SKM-1 (cell line): ENCODE measurements at regions not wholly inside any gene's neighbourhood (a gene's known extent, or its start where the extent isn't known, plus 50 kb on each side); places are given as distances from the start of the nearest gene placed in this dataset.
"Not testable (repeated sequence)": the region's sequence is repeated elsewhere in the genome, so short reads cannot be mapped to it uniquely, and the experiment has no call there.

Experiments
- DNase-seq: peaks from one replicate; lab custom pipeline; 2025; ENCODE audit not compliant: unreplicated experiment; lab: John Stamatoyannopoulos, UW

DNA sequence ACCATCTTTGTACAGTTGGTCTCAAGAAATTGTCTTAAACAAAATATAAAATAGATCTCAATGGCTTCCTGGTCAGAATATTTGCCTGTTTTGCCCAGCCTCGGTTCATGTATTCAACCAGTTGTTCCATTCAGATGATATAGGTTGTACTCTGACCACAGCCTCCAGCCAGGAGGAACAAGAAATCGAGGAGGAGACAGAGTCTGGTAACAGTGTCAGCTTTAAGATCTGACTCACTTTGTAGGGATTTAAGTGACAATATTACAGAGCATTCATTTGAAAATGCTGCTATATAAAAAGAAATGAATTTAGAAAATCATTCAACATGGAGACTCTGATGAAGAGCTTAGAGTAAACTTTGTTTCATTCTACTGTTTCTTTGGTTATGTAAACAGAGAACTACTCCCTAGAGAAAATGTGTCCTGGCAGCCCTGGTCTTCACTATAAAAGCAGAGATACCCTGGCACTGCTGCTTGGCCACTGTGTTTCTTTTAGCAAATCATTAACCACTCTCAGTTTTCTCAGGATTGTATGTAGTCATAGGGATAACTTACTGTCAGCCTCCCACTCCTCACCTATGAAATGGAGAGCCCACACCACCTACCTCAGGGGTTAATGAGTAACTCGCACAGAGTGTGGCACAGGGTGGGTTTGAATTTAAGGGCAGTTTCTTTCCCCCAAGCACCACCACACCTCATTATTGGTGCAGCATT, 53.5 kb downstream of the PAGE2 start:
- DNase-seq: no peak

DNA sequence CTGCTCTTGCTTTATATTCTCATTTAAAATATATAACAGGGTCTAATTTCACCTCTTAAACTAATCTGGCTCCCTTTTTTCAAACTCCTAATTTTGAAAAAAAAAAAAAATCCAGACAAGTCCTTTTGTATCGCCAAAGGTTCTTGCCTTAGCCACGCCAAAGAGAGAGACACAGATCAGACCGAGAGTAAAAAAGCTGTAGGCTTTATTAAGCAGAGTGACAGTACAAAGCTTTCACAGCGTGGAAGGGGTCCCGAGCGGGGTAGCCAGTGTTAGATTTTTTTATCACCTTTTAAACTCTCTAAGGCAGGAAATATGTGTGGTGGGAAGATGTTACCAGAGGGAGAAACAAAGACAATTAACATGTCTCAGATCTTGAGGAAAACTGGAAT, 54.1 kb downstream of the PAGE2 start:
- DNase-seq: no peak

DNA sequence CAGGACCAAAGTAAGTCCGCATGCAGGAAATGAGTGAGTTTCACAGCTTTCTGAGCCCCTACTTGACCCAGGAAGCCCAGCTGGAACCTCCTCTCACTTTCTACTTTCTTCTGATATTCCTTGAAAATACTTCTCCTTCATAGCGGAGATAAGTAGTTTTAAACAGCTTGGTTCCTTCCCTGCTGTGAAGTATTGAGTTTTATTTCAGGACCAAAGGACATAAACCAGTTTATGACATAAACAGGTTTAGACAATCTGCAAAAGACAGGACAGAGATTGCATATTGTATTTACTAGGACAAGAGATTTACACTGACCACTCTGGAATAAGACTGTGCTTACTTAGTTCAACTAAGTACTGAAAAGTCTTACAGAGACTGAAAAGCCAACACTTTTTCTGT, 54.8 kb downstream of the PAGE2 start:
- DNase-seq: no peak

DNA sequence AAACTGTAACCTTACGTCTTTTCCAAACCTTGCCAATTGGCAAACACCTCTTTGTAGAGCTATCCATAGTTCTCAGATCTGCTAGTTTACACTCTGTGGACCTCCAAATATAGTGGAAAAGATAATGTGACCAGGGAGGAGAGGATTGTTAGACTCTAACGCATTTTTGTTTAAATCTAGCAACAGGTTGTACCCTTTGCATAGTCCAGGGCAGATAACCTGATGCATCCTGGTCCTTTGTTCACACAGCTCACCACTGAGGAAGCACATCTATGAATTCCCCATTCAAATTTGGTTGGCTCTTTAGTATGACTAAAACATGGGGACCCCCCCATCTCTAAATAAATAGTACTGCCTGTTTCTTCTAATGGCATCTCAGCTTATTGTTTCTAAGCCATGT, 55.9 kb downstream of the PAGE2 start:
- DNase-seq: no peak

DNA sequence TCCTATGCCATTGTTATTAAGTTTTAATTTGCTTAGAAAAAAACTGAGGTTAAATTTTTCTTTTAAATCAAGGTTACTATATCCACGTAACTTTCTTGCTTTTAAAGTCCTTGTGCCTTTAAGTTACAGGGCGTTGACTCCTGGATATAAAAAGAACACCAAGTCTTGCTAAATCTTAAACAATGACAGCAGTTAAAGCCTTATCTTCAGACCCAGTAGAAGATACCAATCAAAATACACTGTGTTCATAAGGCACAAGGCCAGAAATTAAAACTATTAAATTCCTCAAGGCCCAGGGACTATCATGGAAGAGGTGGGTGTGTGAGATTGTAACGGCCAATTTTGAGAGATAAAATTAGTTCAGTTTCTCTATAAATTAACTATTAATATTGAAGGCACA, 60.4 kb downstream of the PAGE2 start:
- no peak for DNase-seq

DNA sequence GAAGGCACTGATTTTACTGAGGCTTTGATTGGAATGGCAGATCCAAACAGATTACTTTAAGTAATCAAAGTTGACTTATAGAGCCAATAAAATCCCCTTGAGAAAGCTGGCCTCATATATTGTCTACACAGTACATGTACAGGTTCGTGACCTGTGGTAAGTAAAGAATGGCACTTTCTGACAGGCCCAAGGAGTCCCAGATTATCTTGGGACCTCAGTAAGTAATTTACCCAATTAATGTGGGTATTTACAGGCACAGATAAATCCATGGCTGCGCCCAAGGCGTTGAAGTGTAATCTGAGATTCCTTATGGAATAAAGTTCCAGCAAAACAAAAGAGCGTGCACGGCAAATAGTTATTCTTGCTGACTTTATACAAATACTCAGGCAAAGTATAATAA, 62.4 kb downstream of the PAGE2 start:
- DNase-seq: no peak

DNA sequence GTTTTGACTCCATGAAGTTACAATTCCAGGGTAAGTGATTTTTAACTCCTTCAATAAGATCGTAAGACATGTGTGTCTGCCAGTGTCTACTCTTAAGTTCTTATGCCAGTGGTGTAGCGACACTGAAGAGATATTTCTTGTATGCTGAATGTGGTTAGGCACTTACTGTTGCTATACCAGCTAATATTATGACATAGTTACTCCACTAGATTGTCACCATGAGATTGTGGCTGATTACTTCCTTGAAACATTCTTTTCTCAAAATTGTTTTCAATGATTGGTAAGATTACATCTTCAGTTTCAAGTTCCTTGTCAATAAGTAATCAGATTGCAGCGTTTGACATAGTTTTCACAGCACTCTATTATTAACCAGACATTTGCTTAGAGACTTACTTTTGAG, 60.6 kb upstream of the PAGE5 start:
- DNase-seq: no peak

DNA sequence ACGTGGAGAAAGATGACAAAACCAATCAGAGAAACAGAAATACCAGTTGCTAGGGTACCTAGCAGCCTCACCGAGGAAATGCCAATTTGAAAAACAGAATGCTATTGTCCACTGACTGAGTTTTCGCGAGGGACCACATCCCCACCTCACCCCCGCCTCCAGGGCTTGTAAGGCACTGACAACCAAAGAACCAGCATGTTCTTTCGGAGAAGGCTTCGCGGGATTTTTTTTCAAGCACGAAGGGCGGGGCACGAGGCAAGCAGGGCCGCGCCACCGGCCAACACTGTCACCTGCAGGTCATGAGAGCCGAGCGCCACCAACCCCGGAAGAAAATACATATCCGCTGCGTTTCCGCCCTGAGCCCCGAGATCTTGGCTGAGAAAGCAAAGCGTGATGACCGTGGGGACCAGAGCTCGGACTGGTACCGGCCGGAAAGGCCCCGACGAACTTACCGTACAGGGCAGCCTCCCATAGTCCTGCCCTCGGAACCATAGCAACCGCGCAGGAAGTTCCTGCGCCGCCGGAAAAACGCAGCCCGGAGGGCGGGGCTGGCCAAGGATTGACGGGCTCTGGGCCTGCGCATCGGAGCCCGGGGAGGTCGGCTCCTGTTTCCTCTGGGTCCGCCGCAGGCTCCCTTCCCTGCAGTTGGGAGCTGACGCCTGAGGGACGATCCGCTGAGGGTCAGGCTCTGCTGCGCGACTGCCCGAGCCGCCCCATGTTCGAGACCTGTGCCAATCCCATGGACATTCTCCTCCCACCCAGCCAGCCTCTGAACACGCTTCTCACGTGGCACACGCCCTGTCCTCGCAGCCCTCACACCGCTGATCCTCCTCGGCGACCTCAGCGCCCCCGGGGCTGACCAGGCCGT, 59.2 kb upstream of the PAGE5 start:
- peak; percentile 46 for DNase-seq

DNA sequence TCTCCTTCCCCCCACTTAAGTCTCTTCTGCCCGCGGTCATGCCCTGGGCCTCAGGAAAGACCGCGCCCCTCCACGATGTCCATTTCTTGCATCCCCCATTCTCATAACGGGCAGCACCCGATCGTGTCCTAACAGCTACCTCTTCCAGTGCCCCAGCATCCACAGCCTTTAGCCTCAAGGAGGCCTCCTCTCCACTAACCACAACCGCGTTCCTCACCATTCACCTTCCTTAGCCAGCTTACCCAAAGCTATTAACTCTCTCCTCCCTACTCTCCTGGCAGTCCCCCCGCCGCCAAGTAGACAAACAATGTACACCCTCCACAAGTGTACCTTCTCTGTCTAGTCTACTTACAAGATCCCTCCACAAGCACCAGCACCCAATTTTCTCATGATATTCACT, 58.6 kb upstream of the PAGE5 start:
- DNase-seq: no peak

DNA sequence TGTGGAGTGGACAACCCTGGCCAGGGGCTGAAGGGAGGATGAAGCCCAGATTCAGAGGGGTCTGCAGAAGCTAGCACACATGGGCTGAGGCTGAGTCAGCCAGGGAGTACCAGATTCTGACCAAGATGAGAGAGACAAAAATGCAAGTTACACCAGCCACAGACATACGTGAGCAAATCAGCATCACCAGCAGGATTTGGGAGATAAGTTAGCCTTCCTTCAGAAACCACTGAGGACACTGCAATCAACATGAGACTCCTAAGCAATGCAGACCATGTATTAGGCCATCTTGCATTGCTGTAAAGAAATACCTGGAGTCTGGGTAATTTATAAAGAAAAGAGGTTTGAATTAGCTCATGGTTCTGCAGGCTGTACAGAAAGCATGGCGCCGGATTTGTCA, 57.0 kb upstream of the PAGE5 start:
- DNase-seq: no peak

DNA sequence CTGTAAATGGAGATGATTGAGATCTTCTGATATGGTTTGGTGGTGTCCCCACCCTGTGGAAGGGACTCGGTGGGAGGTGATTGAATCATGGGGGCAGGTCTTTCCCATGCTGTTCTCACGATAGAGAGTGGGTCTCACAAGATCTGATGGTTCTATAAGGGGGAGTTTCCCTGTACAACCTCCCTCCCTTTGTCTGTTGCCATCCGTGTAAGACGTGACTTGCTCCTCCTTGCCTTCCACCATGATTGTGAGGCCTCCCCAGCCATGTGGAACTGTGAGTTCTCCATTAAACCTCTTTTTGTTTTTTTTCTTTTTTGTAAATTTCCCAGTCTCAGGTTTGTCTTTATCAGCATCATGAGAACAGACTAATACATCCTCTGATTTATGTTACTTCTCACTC, 55.1 kb upstream of the PAGE5 start:
- DNase-seq: not testable (repeated sequence)

DNA sequence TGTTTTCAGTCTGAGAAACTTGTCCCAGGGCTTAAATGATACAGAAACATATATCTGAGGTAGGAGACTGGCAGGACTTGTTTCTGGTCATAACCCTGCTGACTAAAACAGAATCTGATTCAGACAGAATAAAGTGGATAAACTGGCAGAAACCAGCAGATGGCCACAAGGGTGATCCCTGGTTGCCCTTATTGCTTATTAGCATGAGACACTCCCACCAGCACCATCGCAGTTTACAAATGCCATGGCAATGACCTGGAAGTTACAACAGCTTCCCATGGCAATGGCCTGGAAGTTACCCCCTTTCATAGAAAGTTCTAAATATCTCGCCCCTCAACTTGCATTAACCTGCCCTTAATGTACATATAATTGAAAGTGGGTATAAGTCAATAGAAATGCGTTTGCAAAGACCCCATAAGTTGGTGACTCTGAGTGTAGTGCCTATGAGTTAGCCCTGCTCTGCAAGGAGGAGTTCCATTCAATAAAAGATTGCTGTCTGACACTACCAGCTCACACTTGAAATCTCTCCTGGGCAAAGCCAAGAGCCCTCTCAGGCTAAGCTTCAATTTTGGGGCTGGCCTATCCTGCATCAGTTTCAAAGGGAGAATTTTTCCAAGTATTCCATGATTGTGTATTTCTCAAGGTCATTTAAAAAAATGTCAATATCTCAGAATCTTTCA, 52.9 kb upstream of the PAGE5 start:
- no peak for DNase-seq

DNA sequence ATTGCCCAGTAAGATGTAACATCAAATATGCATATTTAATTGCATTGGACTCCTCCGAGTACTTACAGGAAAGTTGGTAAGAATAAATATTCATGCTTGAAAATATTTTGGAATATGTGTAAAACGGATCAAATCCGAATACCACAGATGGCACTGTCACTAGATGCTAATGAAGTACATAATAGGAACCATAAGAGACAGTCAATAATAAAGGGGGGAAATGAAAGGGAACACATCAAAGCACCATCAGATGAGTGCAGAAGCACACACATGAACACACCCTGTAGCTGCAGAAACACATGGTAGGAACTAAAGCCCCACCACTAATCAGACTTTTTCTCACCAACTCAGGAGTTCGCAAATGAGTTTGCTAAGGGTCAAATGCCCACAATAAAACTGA, 52.2 kb upstream of the PAGE5 start:
- no peak for DNase-seq

DNA sequence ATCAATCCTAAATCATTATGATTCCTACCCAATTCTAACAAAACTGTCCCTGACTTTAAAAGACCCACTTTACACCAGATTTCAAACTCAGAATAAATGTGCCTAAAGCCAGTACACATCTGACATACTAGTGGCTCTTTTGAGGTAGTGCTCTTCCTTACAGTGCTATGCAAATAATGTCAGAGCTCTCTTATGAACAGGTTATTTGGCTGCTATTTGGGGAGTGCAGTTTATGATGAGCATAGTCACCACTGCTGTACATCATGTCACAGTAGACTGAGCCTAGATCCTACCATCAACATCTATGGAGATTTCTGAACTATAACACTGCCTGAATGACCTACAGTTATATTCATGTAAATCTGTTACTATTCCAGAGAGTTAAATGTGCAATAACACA, 50.4 kb upstream of the PAGE5 start:
- DNase-seq: no peak
